GM18498 (cell line): ENCODE measurements at regions not wholly inside any gene's neighbourhood (a gene's known extent, or its start where the extent isn't known, plus 50 kb on each side); places are given as distances from the start of the nearest gene placed in this dataset.
"Not testable (repeated sequence)": the region's sequence is repeated elsewhere in the genome, so short reads cannot be mapped to it uniquely, and the experiment has no call there.

Experiments
- ATAC-seq: cut with Tn5 transposase; IDR thresholded peaks from one replicate; pipeline ENCODE4 v1.9.1; 2021; ENCODE audit warnings: mild to moderate bottlenecking, moderate library complexity; ENCODE audit not compliant: unreplicated experiment

GRCh38 chrX:96502507-96502906 lies 182.1 kb upstream of the DIAPH2 start:
- no peak for ATAC-seq

GRCh38 chrX:96529386-96529785 lies 155.3 kb upstream of the DIAPH2 start:
- ATAC-seq = not testable (repeated sequence)

- ATAC-seq = no peak
These were observed 146.4 kb upstream of the DIAPH2 start for GRCh38 chrX:96538104-96538725.

GRCh38 chrX:96540111-96540631 lies 144.5 kb upstream of the DIAPH2 start:
- no peak for ATAC-seq

GRCh38 chrX:96546281-96546680 lies 138.4 kb upstream of the DIAPH2 start:
- ATAC-seq = not testable (repeated sequence)

GRCh38 chrX:96551322-96551872 lies 133.2 kb upstream of the DIAPH2 start:
- ATAC-seq = no peak

GRCh38 chrX:96556886-96557285 lies 127.8 kb upstream of the DIAPH2 start:
- no peak for ATAC-seq

GRCh38 chrX:96561129-96561528 lies 123.5 kb upstream of the DIAPH2 start:
- ATAC-seq = not testable (repeated sequence)

GRCh38 chrX:96563646-96564045 lies 121.0 kb upstream of the DIAPH2 start:
- ATAC-seq = no peak

- ATAC-seq = no peak
These were observed 120.0 kb upstream of the DIAPH2 start for GRCh38 chrX:96564595-96564994.

- no peak for ATAC-seq
These were observed 117.8 kb upstream of the DIAPH2 start for GRCh38 chrX:96566878-96567277.

- no peak for ATAC-seq
These were observed 116.6 kb upstream of the DIAPH2 start for GRCh38 chrX:96568071-96568470.

GRCh38 chrX:96569034-96569433 lies 115.6 kb upstream of the DIAPH2 start:
- no peak for ATAC-seq

- no peak for ATAC-seq
These were observed 109.6 kb upstream of the DIAPH2 start for GRCh38 chrX:96575011-96575410.

- ATAC-seq = no peak
These were observed 108.3 kb upstream of the DIAPH2 start for GRCh38 chrX:96576368-96576767.

GRCh38 chrX:96578781-96579180 lies 105.9 kb upstream of the DIAPH2 start:
- no peak for ATAC-seq

GRCh38 chrX:96579252-96579651 lies 105.4 kb upstream of the DIAPH2 start:
- no peak for ATAC-seq

GRCh38 chrX:96590403-96590802 lies 94.2 kb upstream of the DIAPH2 start:
- ATAC-seq = no peak

GRCh38 chrX:96591421-96591820 lies 93.2 kb upstream of the DIAPH2 start:
- no peak for ATAC-seq

- ATAC-seq = not testable (repeated sequence)
These were observed 86.8 kb upstream of the DIAPH2 start for GRCh38 chrX:96597847-96598246.

- ATAC-seq = no peak
These were observed 72.9 kb upstream of the DIAPH2 start for GRCh38 chrX:96611619-96612362.

- no peak for ATAC-seq
These were observed 69.2 kb upstream of the DIAPH2 start for GRCh38 chrX:96615448-96615847.
